KMS-11 (cell line): ENCODE measurements at regions not wholly inside any gene's neighbourhood (a gene's known extent, or its start where the extent isn't known, plus 50 kb on each side); places are given as distances from the start of the nearest gene placed in this dataset.

Source experiments
- H2AFZ ChIP-seq: fragments of 200-600 bp; sonication (generic); 2 replicates; pipeline ENCODE4 v1.6.1; 2016; ENCODE audit warnings: antibody characterized with exemption, mixed run types, low read depth
- H3K27ac ChIP-seq: fragments of 200-600 bp; sonication (generic); 2 replicates; pipeline ENCODE4 v1.6.1; 2016; ENCODE audit warnings: mild to moderate bottlenecking, mixed run types
- H3K27me3 ChIP-seq: fragments of 200-600 bp; sonication (generic); 2 replicates; pipeline ENCODE4 v1.6.1; 2017; ENCODE audit warnings: mild to moderate bottlenecking, low read depth, mixed run types, moderate library complexity; ENCODE audit not compliant: insufficient read depth
- H3K36me3 ChIP-seq: fragments of 200-600 bp; sonication (generic); 2 replicates; pipeline ENCODE4 v1.6.1; 2017; ENCODE audit warnings: mild to moderate bottlenecking, mixed run types; ENCODE audit not compliant: insufficient read depth
- H3K4me1 ChIP-seq: fragments of 200-600 bp; sonication (generic); 2 replicates; pipeline ENCODE4 v1.6.1; 2016; ENCODE audit warnings: mild to moderate bottlenecking, low read depth, mixed run types; ENCODE audit not compliant: poor library complexity, severe bottlenecking
- H3K4me2 ChIP-seq: fragments of 200-600 bp; sonication (generic); 2 replicates; pipeline ENCODE4 v1.7.0; 2016; ENCODE audit warnings: mild to moderate bottlenecking, mixed run types
- H3K4me3 ChIP-seq: fragments of 200-600 bp; sonication (generic); IDR thresholded peaks from 2 replicates; pipeline ENCODE4 v1.6.1; 2017; ENCODE audit warnings: low read depth, low read length, mixed read lengths; ENCODE audit not compliant: insufficient read depth
- H3K79me2 ChIP-seq: fragments of 200-600 bp; sonication (generic); 2 replicates; pipeline ENCODE4 v1.6.1; 2016; ENCODE audit warnings: low read depth, mixed run types; ENCODE audit not compliant: insufficient read depth
- H3K9ac ChIP-seq: fragments of 200-600 bp; sonication (generic); 2 replicates; pipeline ENCODE4 v1.6.1; 2016; ENCODE audit warnings: mild to moderate bottlenecking, mixed run types
- H4K20me1 ChIP-seq: fragments of 200-600 bp; sonication (generic); 2 replicates; pipeline ENCODE4 v1.6.1; 2016; ENCODE audit warnings: mild to moderate bottlenecking, mixed run types; ENCODE audit not compliant: insufficient read depth
- TF ChIP-seq, protein P1 (sequence below): fragments of 200-600 bp; sonication (generic); conservative IDR thresholded peaks from 2 replicates; pipeline ENCODE4 v1.6.1; 2017; ENCODE audit warnings: low read depth, mild to moderate bottlenecking, antibody characterized with exemption, low read length, moderate library complexity, mixed read lengths

DNA sequence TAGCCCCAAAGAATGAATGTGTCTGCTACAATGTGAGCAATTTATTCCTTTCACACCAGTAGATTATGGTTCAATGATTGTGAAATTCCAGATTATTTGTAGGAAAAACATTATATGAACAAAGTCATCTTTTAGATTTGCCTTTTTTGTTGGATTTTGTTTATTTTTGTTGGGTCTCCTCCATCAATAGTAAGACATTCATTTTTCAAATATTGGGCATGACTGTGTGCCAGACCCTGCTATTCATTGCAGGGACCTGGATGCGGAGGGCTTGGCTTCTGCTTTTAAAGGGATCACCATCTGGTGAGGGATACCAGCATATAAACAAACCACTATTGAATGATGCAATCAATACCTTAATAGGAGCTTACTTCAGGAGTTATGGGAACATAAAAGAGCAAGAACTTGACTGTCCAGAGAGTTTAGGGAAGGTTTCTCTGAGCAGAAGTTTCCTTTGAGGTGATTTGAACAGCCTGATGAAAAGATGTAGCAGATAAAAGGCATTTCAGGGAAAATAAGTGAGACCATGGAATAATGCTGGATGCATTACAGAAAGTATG is 486.7 kb downstream of the EPHA4 start:
- Histone ChIP-seq H2AFZ (no peak overlapping the region), H3K4me2 (no peak overlapping the region), H3K4me1 (no peaks in the 10 kb centered on the region), H3K4me3 (no peak overlapping the region), H3K27ac (no peak overlapping the region), H3K9ac (no peak overlapping the region), H3K27me3 (no peaks in the 10 kb centered on the region), H3K36me3 (no peaks in the 10 kb centered on the region), H4K20me1 (no peaks in the 10 kb centered on the region), H3K79me2 (no peaks in the 10 kb centered on the region)
- TF ChIP-seq, protein P1, sequence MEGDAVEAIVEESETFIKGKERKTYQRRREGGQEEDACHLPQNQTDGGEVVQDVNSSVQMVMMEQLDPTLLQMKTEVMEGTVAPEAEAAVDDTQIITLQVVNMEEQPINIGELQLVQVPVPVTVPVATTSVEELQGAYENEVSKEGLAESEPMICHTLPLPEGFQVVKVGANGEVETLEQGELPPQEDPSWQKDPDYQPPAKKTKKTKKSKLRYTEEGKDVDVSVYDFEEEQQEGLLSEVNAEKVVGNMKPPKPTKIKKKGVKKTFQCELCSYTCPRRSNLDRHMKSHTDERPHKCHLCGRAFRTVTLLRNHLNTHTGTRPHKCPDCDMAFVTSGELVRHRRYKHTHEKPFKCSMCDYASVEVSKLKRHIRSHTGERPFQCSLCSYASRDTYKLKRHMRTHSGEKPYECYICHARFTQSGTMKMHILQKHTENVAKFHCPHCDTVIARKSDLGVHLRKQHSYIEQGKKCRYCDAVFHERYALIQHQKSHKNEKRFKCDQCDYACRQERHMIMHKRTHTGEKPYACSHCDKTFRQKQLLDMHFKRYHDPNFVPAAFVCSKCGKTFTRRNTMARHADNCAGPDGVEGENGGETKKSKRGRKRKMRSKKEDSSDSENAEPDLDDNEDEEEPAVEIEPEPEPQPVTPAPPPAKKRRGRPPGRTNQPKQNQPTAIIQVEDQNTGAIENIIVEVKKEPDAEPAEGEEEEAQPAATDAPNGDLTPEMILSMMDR: no peak

DNA sequence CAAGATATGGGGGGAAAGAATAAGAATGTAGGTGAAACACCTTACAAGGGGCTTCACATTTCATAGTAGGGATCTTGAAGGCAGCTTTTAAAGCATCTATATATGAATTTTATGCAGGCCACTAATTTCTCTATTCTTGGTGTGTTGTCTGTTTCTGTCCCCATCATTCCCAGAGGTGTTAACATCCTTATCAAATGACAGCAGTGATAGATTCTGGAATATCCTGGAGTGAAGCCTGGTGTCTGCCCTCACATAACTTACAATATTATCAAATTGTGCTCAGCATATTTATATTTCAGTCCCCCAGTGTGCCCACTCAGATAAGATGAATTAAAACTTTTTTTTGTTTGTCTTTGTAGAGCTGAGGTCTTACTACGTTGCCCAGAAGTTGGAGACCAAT is 486.2 kb downstream of the EPHA4 start:
- H3K4me1 ChIP-seq: no peaks in the 10 kb centered on the region
- TF ChIP-seq, protein P1: no peak

DNA sequence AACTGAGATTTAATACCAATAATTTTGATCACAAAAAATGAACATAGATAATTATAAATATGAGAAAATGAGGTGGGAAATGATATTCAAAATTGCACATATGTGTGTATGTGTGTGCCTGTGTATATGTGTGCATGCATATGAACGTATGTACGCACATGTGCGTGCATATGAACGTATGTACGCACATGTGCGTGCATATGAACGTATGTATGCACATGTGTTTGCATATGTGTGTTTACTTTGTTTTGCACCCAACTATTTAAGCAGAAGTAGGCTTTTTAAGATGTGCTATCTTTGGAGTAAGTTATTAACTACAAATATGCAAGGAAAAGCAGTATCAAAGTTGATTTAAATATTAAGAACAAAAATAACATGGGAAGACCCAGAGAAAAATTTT is 484.3 kb downstream of the EPHA4 start:
- no peaks in the 10 kb centered on the region for H3K4me1 ChIP-seq
- H3K27ac ChIP-seq: no peak overlapping the region
- H3K36me3 ChIP-seq: no peaks in the 10 kb centered on the region
- H3K27me3 ChIP-seq: no peaks in the 10 kb centered on the region
- TF ChIP-seq, protein P1: no peak
- no peak overlapping the region for H3K4me3 ChIP-seq
- H3K9ac ChIP-seq: no peak overlapping the region
- no peak overlapping the region for H2AFZ ChIP-seq
- no peaks in the 10 kb centered on the region for H3K79me2 ChIP-seq
- no peaks in the 10 kb centered on the region for H4K20me1 ChIP-seq
- H3K4me2 ChIP-seq: no peak overlapping the region

More for the DNA sequence above, 486.2 kb downstream of the EPHA4 start:
- no peak overlapping the region for H3K4me2 ChIP-seq
- no peak overlapping the region for H3K4me3 ChIP-seq
- no peaks in the 10 kb centered on the region for H3K36me3 ChIP-seq
- H3K79me2 ChIP-seq: no peaks in the 10 kb centered on the region
- H4K20me1 ChIP-seq: no peaks in the 10 kb centered on the region
- no peak overlapping the region for H2AFZ ChIP-seq
- H3K9ac ChIP-seq: no peak overlapping the region
- no peak overlapping the region for H3K27ac ChIP-seq
- H3K27me3 ChIP-seq: no peaks in the 10 kb centered on the region

DNA sequence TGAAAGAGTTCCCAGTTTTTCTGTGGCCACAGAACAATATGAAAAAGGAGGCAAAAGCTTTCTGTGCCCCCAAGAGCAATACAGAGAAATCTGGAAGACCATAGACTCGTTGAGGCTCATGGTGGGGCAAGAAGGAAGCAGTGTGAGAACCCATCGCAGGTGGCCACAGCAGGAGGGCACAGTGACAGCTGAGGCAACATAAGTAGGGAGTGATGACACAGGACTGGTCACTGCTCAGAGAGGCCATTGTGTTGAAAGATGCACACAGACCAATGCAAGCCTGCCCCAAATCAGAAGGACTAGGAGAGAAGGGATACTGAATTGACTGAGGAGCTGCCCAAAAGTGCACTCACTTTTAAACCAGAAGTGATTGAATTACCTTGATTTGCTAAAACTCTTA is 483.6 kb downstream of the EPHA4 start:
- Histone ChIP-seq H3K4me1 (no peaks in the 10 kb centered on the region), H3K27ac (no peak overlapping the region), H3K27me3 (no peaks in the 10 kb centered on the region), H3K4me2 (no peak overlapping the region), H4K20me1 (no peaks in the 10 kb centered on the region), H3K4me3 (no peak overlapping the region), H2AFZ (no peak overlapping the region), H3K9ac (no peak overlapping the region), H3K36me3 (no peaks in the 10 kb centered on the region), H3K79me2 (no peaks in the 10 kb centered on the region)
- TF ChIP-seq, protein P1: no peak

DNA sequence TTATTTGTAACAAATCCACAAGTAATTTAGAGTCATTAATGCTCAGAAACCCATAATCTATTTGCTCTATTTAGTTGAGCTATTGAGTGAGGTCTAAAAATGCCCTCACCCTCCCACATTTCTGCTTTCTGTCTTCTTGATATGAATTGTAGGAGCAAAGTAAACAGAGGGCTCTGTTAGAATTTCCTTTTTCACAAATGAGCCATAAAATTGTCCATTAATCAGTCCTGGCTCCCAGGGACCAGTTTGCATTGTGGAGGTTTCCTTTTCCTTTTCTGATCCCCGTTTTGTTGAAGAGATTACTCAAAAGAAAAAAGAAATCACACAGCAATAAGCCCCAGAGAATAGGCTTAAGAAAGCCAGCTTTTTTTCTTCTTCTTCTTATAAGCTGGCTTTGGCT is 476.7 kb downstream of the EPHA4 start:
- H3K4me1 ChIP-seq: no peaks in the 10 kb centered on the region
- TF ChIP-seq, protein P1: no peak
- H2AFZ ChIP-seq: no peak overlapping the region
- no peak overlapping the region for H3K4me2 ChIP-seq
- no peak overlapping the region for H3K9ac ChIP-seq
- H3K36me3 ChIP-seq: no peaks in the 10 kb centered on the region
- no peaks in the 10 kb centered on the region for H3K79me2 ChIP-seq
- no peaks in the 10 kb centered on the region for H3K27me3 ChIP-seq
- H3K27ac ChIP-seq: no peak overlapping the region
- H4K20me1 ChIP-seq: no peaks in the 10 kb centered on the region
- no peak overlapping the region for H3K4me3 ChIP-seq
